Memory B cell (primary cell): ENCODE measurements at regions not wholly inside any gene's neighbourhood (a gene's known extent, or its start where the extent isn't known, plus 50 kb on each side); places are given as distances from the start of the nearest gene placed in this dataset.

Experiments
- ATAC-seq: fragments of 150-1000 bp; cut with Tn5 transposase; 2 replicates; pipeline ENCODE4 v1.10.0; 2021; ENCODE audit warnings: low read depth, mild to moderate bottlenecking, moderate library complexity
- DNase-seq, 2 donors: peaks; one replicate each; pipeline ENCODE4 v3.0.0; 2022; ENCODE audit warnings: low spot score in 2 of 2
- H3K27ac Mint-ChIP-seq: one replicate; pipeline ENCODE4 v1.8.0; 2022; ENCODE audit warnings: mild to moderate bottlenecking, moderate library complexity, mixed read lengths
- H3K27me3 Mint-ChIP-seq: one replicate; pipeline ENCODE4 v1.8.0; 2022; ENCODE audit warnings: mixed read lengths
- H3K36me3 Mint-ChIP-seq: one replicate; pipeline ENCODE4 v1.8.0; 2022; ENCODE audit warnings: mild to moderate bottlenecking, mixed read lengths
- H3K4me1 Mint-ChIP-seq: one replicate; pipeline ENCODE4 v1.8.0; 2022; ENCODE audit warnings: mixed read lengths
- H3K4me3 Mint-ChIP-seq: one replicate; pipeline ENCODE4 v1.8.0; 2022; ENCODE audit warnings: mild to moderate bottlenecking, moderate library complexity, mixed read lengths
- H3K9me3 Mint-ChIP-seq: one replicate; pipeline ENCODE4 v1.8.0; 2022; ENCODE audit warnings: mixed read lengths

GRCh38 chr2:16012626-16013358 lies 72.4 kb downstream of the MYCN start:
- H3K4me3 Mint-ChIP-seq: no peak overlapping the region
- peaks cover 12% of the 10 kb centered on the region for H3K27me3 Mint-ChIP-seq
- H3K9me3 Mint-ChIP-seq: no peaks in the 10 kb centered on the region
- H3K36me3 Mint-ChIP-seq: no peaks in the 10 kb centered on the region
- DNase-seq (no peak), ATAC-seq (no peak)
- H3K27ac Mint-ChIP-seq: no peak overlapping the region
- peaks cover 3% of the 10 kb centered on the region for H3K4me1 Mint-ChIP-seq

GRCh38 chr2:16012029-16012596 lies 71.8 kb downstream of the MYCN start:
- H3K4me1 Mint-ChIP-seq: peaks cover 3% of the 10 kb centered on the region
- H3K4me3 Mint-ChIP-seq: no peak overlapping the region
- H3K36me3 Mint-ChIP-seq: no peaks in the 10 kb centered on the region
- no peak overlapping the region for H3K27ac Mint-ChIP-seq
- H3K27me3 Mint-ChIP-seq: peaks cover 12% of the 10 kb centered on the region
- ATAC-seq (no peak), DNase-seq (no peak)
- H3K9me3 Mint-ChIP-seq: no peaks in the 10 kb centered on the region

GRCh38 chr2:16011621-16011960 lies 71.2 kb downstream of the MYCN start:
- Mint-ChIP-seq H3K9me3 (no peaks in the 10 kb centered on the region), H3K4me1 (peaks cover 3% of the 10 kb centered on the region), H3K27me3 (peaks cover 12% of the 10 kb centered on the region), H3K4me3 (no peak overlapping the region), H3K27ac (no peak overlapping the region), H3K36me3 (no peaks in the 10 kb centered on the region)
- DNase-seq (no peak), ATAC-seq (no peak)

- Mint-ChIP-seq H3K36me3 (no peaks in the 10 kb centered on the region), H3K27ac (no peak overlapping the region), H3K4me3 (no peak overlapping the region), H3K9me3 (no peaks in the 10 kb centered on the region), H3K4me1 (peaks cover 3% of the 10 kb centered on the region), H3K27me3 (peaks cover 14% of the 10 kb centered on the region)
- DNase-seq (no peak), ATAC-seq (no peak)
These were observed 70.7 kb downstream of the MYCN start for GRCh38 chr2:16010951-16011620.

DNA sequence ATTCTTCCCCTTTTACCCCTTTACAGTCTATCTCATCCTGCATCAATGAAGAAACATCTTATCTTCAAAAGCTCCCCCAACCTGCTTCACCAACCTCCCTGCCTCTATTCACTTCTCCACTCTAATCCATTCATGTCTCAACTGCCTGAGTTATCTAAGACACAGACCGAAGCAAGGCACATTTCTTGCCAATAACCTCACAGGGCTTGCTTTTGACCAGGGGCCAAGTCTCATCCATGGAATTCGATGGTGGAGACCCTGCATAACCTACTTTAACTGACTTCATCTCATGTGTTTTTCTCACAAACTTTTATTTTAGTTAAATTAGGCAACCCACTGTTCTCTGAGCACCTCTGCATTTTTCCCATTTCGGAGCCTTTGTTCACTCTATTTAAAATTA lies 69.7 kb downstream of the MYCN start:
- peaks cover 16% of the 10 kb centered on the region for H3K27me3 Mint-ChIP-seq
- H3K9me3 Mint-ChIP-seq: peaks cover 4% of the 10 kb centered on the region
- H3K4me3 Mint-ChIP-seq: no peak overlapping the region
- ATAC-seq: no peak
- peaks cover 3% of the 10 kb centered on the region for H3K4me1 Mint-ChIP-seq
- H3K36me3 Mint-ChIP-seq: peaks cover 2% of the 10 kb centered on the region
- DNase-seq: no peak
- no peak overlapping the region for H3K27ac Mint-ChIP-seq

DNA sequence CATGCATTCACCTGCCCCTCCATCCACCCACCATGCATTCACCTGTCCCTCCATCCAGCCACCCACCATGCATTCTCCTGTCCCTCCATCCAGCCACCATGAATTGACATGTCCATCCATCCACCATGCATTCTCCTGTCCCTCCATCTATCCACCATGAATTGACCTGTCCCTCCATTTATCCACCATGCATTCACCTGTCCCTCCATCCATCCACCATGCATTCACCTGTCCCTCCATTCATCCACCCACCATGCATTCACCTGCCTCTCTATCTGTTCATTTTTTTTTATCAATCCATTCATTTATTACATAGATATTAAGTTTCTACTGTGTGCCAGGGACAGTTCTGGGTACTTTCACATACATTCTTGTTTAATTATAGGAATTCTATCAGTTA lies 69.2 kb downstream of the MYCN start:
- no peak for ATAC-seq
- no peak for DNase-seq
- H3K36me3 Mint-ChIP-seq: peaks cover 2% of the 10 kb centered on the region
- H3K4me3 Mint-ChIP-seq: no peak overlapping the region
- peaks cover 4% of the 10 kb centered on the region for H3K9me3 Mint-ChIP-seq
- H3K27ac Mint-ChIP-seq: no peak overlapping the region
- peaks cover 13% of the 10 kb centered on the region for H3K27me3 Mint-ChIP-seq
- H3K4me1 Mint-ChIP-seq: peaks cover 3% of the 10 kb centered on the region

DNA sequence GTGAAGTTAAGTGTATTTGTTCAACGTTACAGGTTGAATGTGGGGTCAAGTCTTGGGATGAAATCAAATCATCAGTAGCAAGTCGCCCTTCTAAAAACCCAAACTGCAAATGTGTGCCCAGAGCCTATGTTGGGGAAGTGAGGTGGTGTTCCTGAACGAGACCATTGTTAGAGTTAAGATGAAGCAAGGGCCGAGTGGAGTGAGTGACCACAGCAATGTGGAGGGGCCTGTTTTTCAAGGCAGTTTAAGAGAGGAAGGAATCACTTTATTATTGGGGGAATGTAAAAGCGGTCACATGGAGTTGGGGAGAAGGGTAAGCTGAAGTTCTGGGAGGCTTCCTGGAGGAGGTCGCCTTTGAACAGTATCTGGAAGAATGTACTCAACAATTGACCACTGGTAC lies 68.5 kb downstream of the MYCN start:
- peaks cover 3% of the 10 kb centered on the region for H3K4me1 Mint-ChIP-seq
- no peak overlapping the region for H3K4me3 Mint-ChIP-seq
- H3K9me3 Mint-ChIP-seq: peaks cover 4% of the 10 kb centered on the region
- DNase-seq: no peak
- peaks cover 2% of the 10 kb centered on the region for H3K36me3 Mint-ChIP-seq
- no peak overlapping the region for H3K27ac Mint-ChIP-seq
- H3K27me3 Mint-ChIP-seq: peaks cover 15% of the 10 kb centered on the region
- no peak for ATAC-seq

- ATAC-seq: no peak
- Mint-ChIP-seq H3K36me3 (peaks cover 2% of the 10 kb centered on the region), H3K4me3 (no peak overlapping the region), H3K4me1 (peaks cover 1% of the 10 kb centered on the region), H3K9me3 (peaks cover 4% of the 10 kb centered on the region), H3K27me3 (peaks cover 13% of the 10 kb centered on the region), H3K27ac (no peak overlapping the region)
- DNase-seq: no peak
These were observed 68.0 kb downstream of the MYCN start for GRCh38 chr2:16008331-16008850.

DNA sequence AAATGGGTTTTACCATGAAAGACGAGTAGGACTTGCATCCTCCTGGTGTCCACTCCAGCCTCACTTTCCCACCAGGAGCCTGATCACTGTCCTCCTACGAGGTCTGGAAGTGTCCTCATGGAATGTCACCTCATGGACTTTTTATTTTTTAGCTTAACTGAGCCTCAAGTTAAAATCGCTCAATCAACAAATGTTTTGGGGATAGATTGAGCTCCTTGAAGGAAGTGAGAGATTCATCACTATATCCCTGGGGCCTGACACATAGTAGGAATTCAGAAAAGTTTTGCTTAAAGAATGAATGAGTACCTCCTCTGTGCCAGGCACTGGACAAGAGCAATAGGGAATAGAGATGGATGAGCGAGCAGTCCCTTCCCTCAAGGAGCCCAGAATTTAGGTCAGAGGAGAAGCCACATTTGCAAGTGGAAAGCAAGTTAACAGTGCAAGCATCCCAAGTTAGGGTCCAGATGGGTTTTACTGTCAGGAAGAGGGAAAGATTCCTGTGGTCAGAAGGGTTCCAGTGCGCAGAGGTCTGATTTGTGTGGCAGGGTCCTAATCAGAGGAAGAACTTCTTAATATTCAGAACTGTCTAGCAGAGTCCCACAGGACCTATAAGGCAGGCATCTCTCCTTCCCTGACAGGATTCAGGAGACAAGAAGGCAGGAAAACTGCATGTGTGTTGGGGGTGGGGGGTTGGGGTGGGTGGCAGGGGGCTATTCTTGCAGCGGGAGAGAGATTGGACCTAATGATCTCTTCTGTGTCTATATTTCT lies 67.0 kb downstream of the MYCN start:
- Mint-ChIP-seq H3K27ac (no peak overlapping the region), H3K27me3 (peaks cover 11% of the 10 kb centered on the region), H3K4me3 (no peak overlapping the region), H3K9me3 (peaks cover 4% of the 10 kb centered on the region), H3K4me1 (no peaks in the 10 kb centered on the region), H3K36me3 (peaks cover 2% of the 10 kb centered on the region)
- ATAC-seq (no peak), DNase-seq (no peak)

DNA sequence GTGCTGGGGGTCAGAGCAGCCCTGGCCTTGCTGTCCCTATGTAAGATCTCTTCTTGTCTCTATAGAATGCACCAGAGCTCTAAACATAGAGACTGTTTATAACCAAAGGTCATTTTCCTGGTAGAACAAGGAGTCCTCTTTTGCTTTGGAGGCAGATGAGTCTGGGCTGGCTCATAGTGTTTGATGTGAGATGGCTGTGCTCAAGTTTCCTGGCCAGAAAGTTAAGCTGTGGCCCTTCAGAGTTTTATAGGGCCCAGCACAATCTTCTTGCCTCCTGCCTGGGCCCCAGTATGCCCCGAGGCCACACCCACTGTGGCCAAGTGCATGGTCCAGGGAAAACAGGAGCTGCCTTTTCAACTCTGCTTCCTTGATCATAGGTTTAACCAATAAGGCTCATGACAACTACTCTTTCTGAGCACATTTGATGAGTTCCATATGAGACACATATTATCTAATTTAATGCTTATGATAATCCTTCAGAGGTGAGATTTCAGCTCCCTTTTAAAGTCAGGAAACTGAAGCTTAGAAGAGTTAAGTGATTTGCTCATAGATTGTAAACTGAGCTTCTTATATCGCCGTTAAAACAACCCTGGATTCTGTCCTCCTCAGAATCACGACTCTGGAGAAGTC lies 66.3 kb downstream of the MYCN start:
- no peak for ATAC-seq
- H3K27me3 Mint-ChIP-seq: peaks cover 11% of the 10 kb centered on the region
- peaks cover 2% of the 10 kb centered on the region for H3K36me3 Mint-ChIP-seq
- H3K9me3 Mint-ChIP-seq: peaks cover 4% of the 10 kb centered on the region
- no peak overlapping the region for H3K27ac Mint-ChIP-seq
- no peak overlapping the region for H3K4me3 Mint-ChIP-seq
- no peak for DNase-seq
- H3K4me1 Mint-ChIP-seq: no peaks in the 10 kb centered on the region

GRCh38 chr2:16005816-16006536 lies 65.6 kb downstream of the MYCN start:
- Mint-ChIP-seq H3K9me3 (peaks cover 4% of the 10 kb centered on the region), H3K4me3 (no peak overlapping the region), H3K27me3 (peaks cover 11% of the 10 kb centered on the region), H3K36me3 (peaks cover 2% of the 10 kb centered on the region), H3K4me1 (no peaks in the 10 kb centered on the region), H3K27ac (no peak overlapping the region)
- ATAC-seq (no peak), DNase-seq (no peak)

DNA sequence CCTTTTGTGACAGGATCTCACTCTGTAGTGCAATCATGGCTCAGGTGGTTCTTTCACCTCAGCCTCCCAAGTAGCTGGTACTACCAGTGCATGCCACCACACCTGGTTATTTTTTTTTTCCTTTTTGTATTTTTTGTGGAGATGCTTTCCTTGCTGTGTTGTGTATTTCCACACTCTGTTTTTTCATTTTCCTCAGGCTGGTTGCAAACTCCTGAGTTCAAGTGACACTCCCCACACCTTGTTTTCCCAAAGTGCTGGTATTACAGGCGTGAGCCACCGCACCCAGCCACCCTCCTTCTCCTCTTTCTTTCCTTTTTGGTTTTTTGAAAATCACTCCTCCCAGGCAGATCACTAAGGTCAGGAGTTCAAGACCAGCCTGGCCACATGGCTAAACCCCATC lies 65.0 kb downstream of the MYCN start:
- H3K4me1 Mint-ChIP-seq: no peaks in the 10 kb centered on the region
- no peak overlapping the region for H3K27ac Mint-ChIP-seq
- DNase-seq (no peak), ATAC-seq (no peak)
- peaks cover 4% of the 10 kb centered on the region for H3K9me3 Mint-ChIP-seq
- peaks cover 2% of the 10 kb centered on the region for H3K36me3 Mint-ChIP-seq
- no peak overlapping the region for H3K4me3 Mint-ChIP-seq
- H3K27me3 Mint-ChIP-seq: peaks cover 11% of the 10 kb centered on the region

DNA sequence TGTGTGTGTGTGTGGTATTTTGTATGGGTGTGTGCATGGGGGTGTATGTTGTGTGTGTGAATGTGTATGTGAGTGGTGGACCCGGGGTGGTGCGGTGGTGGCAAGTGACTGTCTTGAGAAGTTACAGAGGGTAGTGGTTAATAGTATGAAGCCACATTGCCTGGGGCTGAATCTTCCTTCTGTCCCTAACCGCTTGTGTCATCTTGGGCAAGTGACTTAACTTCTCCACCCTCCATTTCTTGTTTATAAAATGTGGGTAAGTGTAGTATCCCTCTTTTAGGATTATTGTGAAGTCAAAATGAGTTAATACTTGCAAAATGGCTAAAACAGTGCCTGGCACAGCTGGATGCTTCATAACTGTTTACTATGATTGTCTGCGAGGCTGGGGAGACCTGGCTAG lies 63.5 kb downstream of the MYCN start:
- ATAC-seq (no peak), DNase-seq (no peak)
- no peaks in the 10 kb centered on the region for H3K4me1 Mint-ChIP-seq
- H3K36me3 Mint-ChIP-seq: peaks cover 2% of the 10 kb centered on the region
- H3K4me3 Mint-ChIP-seq: no peak overlapping the region
- H3K27me3 Mint-ChIP-seq: peaks cover 15% of the 10 kb centered on the region
- peaks cover 4% of the 10 kb centered on the region for H3K9me3 Mint-ChIP-seq
- no peak overlapping the region for H3K27ac Mint-ChIP-seq
